IMR-90 (cell line): ENCODE measurements at regions not wholly inside any gene's neighbourhood (a gene's known extent, or its start where the extent isn't known, plus 50 kb on each side); places are given as distances from the start of the nearest gene placed in this dataset.

ENCODE experiments used
- ATAC-seq: fragments of 200-7000 bp; cut with Tn5 transposase; 2 replicates; pipeline ENCODE4 v1.9.1; 2020; ENCODE audit warnings: low read depth, mild to moderate bottlenecking, moderate library complexity
- BruUV-seq: library from RNA; stranded (reverse); fragments of 400-500 nt; replicated peaks from 2 replicates; lab custom pipeline; 2021; lab: Mats Ljungman, UMichigan
- CTCF ChIA-PET: fragments of 300-600 bp; formaldehyde crosslinking; extraction: SDS; loops from one replicate; lab custom pipeline; 2021; ENCODE audit warnings: antibody characterized with exemption; lab: Yijun Ruan, JAX
- POLR2A ChIA-PET: fragments of 300-600 bp; sonication (Branson Sonifier 250); formaldehyde crosslinking; loops from one replicate; lab custom pipeline; 2022; ENCODE audit warnings: antibody characterized with exemption; ENCODE audit not compliant: unreplicated experiment; lab: Charles Lee
- DNase-seq: peaks from one replicate; pipeline ENCODE4 v3.0.0; 2013
- H2AFZ ChIP-seq: replicated peaks from 2 replicates; pipeline ENCODE3; 2013; ENCODE audit warnings: low read length, mild to moderate bottlenecking; ENCODE audit not compliant: poor library complexity
- H2AK5ac ChIP-seq: 2 replicates; pipeline ENCODE4 v1.6.1; 2013; ENCODE audit warnings: low read depth, low read length, inconsistent platforms
- H2AK9ac ChIP-seq: replicated peaks from 2 replicates; pipeline ENCODE3; 2013; ENCODE audit warnings: mild to moderate bottlenecking, low read depth, low read length, moderate library complexity; ENCODE audit not compliant: poor library complexity
- H2BK120ac ChIP-seq: 2 replicates; pipeline ENCODE4 v1.6.1; 2013; ENCODE audit warnings: low read depth, low read length, inconsistent platforms
- H2BK15ac ChIP-seq: 3 replicates; pipeline ENCODE4 v1.6.1; 2013; ENCODE audit warnings: low read depth, low read length, inconsistent platforms
- H2BK20ac ChIP-seq: 2 replicates; pipeline ENCODE4 v1.6.1; 2013; ENCODE audit warnings: low read depth, mild to moderate bottlenecking, inconsistent platforms, low read length, moderate library complexity
- H2BK5ac ChIP-seq: 2 replicates; pipeline ENCODE4 v1.6.1; 2013; ENCODE audit warnings: mild to moderate bottlenecking, low read depth, low read length, inconsistent platforms; ENCODE audit not compliant: poor library complexity, severe bottlenecking
- H3K14ac ChIP-seq: replicated peaks from 2 replicates; pipeline ENCODE4 v1.6.1; 2013; ENCODE audit warnings: low read depth, low read length, inconsistent platforms
- H3K18ac ChIP-seq: 2 replicates; pipeline ENCODE4 v1.6.1; 2013; ENCODE audit warnings: low read depth, low read length, control low read depth
- H3K23ac ChIP-seq: 2 replicates; pipeline ENCODE4 v1.6.1; 2013; ENCODE audit warnings: low read depth, low read length, inconsistent platforms
- H3K27ac ChIP-seq: 2 replicates; pipeline ENCODE4 v1.5.1; 2013; ENCODE audit warnings: mild to moderate bottlenecking, control low read depth, low read length; ENCODE audit not compliant: insufficient read depth
- H3K27me3 ChIP-seq: 2 replicates; pipeline ENCODE4 v1.6.1; 2013; ENCODE audit warnings: low read length; ENCODE audit not compliant: control insufficient read depth, insufficient read depth
- H3K36me3 ChIP-seq: 2 replicates; pipeline ENCODE4 v1.6.1; 2013; ENCODE audit warnings: low read length, mixed read lengths; ENCODE audit not compliant: control insufficient read depth, insufficient read depth
- H3K4ac ChIP-seq: 2 replicates; pipeline ENCODE4 v1.6.1; 2013; ENCODE audit warnings: low read depth, low read length, inconsistent platforms
- H3K4me1 ChIP-seq: 2 replicates; pipeline ENCODE4 v1.6.1; 2013; ENCODE audit warnings: low read length, mixed read lengths; ENCODE audit not compliant: control insufficient read depth, insufficient read depth
- H3K4me2 ChIP-seq: 2 replicates; pipeline ENCODE4 v1.6.1; 2013; ENCODE audit warnings: low read depth, mild to moderate bottlenecking, control low read depth, low read length, moderate library complexity
- H3K4me3 ChIP-seq: 2 replicates; pipeline ENCODE4 v1.5.1; 2013; ENCODE audit warnings: low read depth, mild to moderate bottlenecking, control low read depth, low read length, moderate library complexity; ENCODE audit not compliant: insufficient read depth
- H3K56ac ChIP-seq: 2 replicates; pipeline ENCODE4 v1.6.1; 2013; ENCODE audit warnings: low read length, inconsistent platforms; ENCODE audit not compliant: insufficient read depth; ENCODE audit errors: extremely low read depth
- H3K79me1 ChIP-seq, 2 experiments: 2 replicates each; pipeline ENCODE4 v1.6.1; 2013; ENCODE audit warnings: low read length in 2 of 2, inconsistent platforms in 1 of 2, low read depth in 1 of 2
- H3K9ac ChIP-seq: 2 replicates; pipeline ENCODE4 v1.6.1; 2013; ENCODE audit warnings: low read depth, low read length, control low read depth
- H3K9me1 ChIP-seq: 2 replicates; pipeline ENCODE4 v1.6.1; 2013; ENCODE audit warnings: low read length, inconsistent platforms; ENCODE audit not compliant: insufficient read depth
- H3K9me3 ChIP-seq: 2 replicates; pipeline ENCODE4 v1.6.1; 2013; ENCODE audit warnings: low read length; ENCODE audit not compliant: control insufficient read depth, insufficient read depth
- H4K20me1 ChIP-seq: 2 replicates; pipeline ENCODE4 v1.6.1; 2013; ENCODE audit warnings: low read length, inconsistent platforms; ENCODE audit not compliant: insufficient read depth
- H4K5ac ChIP-seq: 2 replicates; pipeline ENCODE4 v1.6.1; 2013; ENCODE audit warnings: mild to moderate bottlenecking, low read depth, low read length, control low read depth
- H4K8ac ChIP-seq, 2 experiments: 2 replicates each; pipeline ENCODE4 v1.6.1; 2013; ENCODE audit warnings: low read depth in 2 of 2, low read length in 2 of 2, control low read depth in 1 of 2, inconsistent platforms in 1 of 2
- H4K91ac ChIP-seq: 2 replicates; pipeline ENCODE4 v1.6.1; 2013; ENCODE audit warnings: low read depth, low read length, inconsistent platforms; ENCODE audit not compliant: insufficient read depth
- BHLHE40 ChIP-seq: fragments of 150-350 bp; IDR thresholded peaks from 2 replicates; pipeline ENCODE4 v1.6.1; 2016; ENCODE audit warnings: mild to moderate bottlenecking, low read depth, low read length
- CEBPB ChIP-seq: IDR thresholded peaks from 2 replicates; pipeline ENCODE4 v1.6.1; 2012; ENCODE audit warnings: low read depth, low read length, improper control_type of control experiment
- CHD1 ChIP-seq: IDR thresholded peaks from 2 replicates; pipeline ENCODE4 v1.6.1; 2012; ENCODE audit warnings: low read depth, low read length, improper control_type of control experiment
- ELK1 ChIP-seq: fragments of 150-350 bp; IDR thresholded peaks from 2 replicates; pipeline ENCODE4 v1.6.1; 2016; ENCODE audit warnings: low read depth, mild to moderate bottlenecking, low read length, moderate library complexity, borderline replicate concordance
- FOS ChIP-seq: fragments of 150-350 bp; IDR thresholded peaks from 2 replicates; pipeline ENCODE4 v1.6.1; 2016; ENCODE audit warnings: low read depth, low read length
- MAFK ChIP-seq: IDR thresholded peaks from 2 replicates; pipeline ENCODE4 v1.6.1; 2012; ENCODE audit warnings: low read depth, low read length, improper control_type of control experiment
- MAZ ChIP-seq: IDR thresholded peaks from 2 replicates; pipeline ENCODE4 v1.6.1; 2012; ENCODE audit warnings: low read depth, mild to moderate bottlenecking, low read length, improper control_type of control experiment, moderate library complexity, borderline replicate concordance
- MXI1 ChIP-seq: IDR thresholded peaks from 2 replicates; pipeline ENCODE4 v1.6.1; 2012; ENCODE audit warnings: low read depth, mild to moderate bottlenecking, low read length, moderate library complexity, borderline replicate concordance
- NFE2L2 ChIP-seq: fragments of 150-350 bp; IDR thresholded peaks from 2 replicates; pipeline ENCODE4 v1.6.1; 2016; ENCODE audit warnings: low read depth, mild to moderate bottlenecking, low read length
- POLR2A ChIP-seq: IDR thresholded peaks from 2 replicates; pipeline ENCODE4 v1.6.1; 2012; ENCODE audit warnings: mild to moderate bottlenecking, low read depth, low read length
- RAD21 ChIP-seq: IDR thresholded peaks from 2 replicates; pipeline ENCODE4 v1.6.1; 2012; ENCODE audit warnings: low read length, improper control_type of control experiment
- RCOR1 ChIP-seq: IDR thresholded peaks from 2 replicates; pipeline ENCODE4 v1.6.1; 2012; ENCODE audit warnings: mild to moderate bottlenecking, low read length, improper control_type of control experiment; ENCODE audit not compliant: insufficient replicate concordance
- RFX5 ChIP-seq: IDR thresholded peaks from 2 replicates; pipeline ENCODE4 v1.8.0; 2012; ENCODE audit warnings: low read depth, mild to moderate bottlenecking, low read length, moderate library complexity
- SMC3 ChIP-seq: fragments of 150-350 bp; IDR thresholded peaks from 2 replicates; pipeline ENCODE4 v1.6.1; 2016; ENCODE audit warnings: low read depth, mild to moderate bottlenecking, antibody characterized with exemption, low read length, moderate library complexity
- USF2 ChIP-seq: fragments of 150-350 bp; IDR thresholded peaks from 2 replicates; pipeline ENCODE4 v1.6.1; 2017; ENCODE audit warnings: mild to moderate bottlenecking, antibody characterized with exemption, low read length, low read depth
- WGBS, 2 experiments: methylation state at CpG; one replicate each; pipeline versions ENCODE4 v1.1.5 to v1.1.7; 2013; ENCODE audit warnings: missing lambda C conversion rate in 2 of 2; ENCODE audit not compliant: insufficient read length in 1 of 2; ENCODE audit errors: extremely low coverage in 2 of 2; 5-methylcytosine and 5-hydroxymethylcytosine counted together
- dilution Hi-C: fragments of 300-500 bp; cut with HindIII; formaldehyde crosslinking; loops from one replicate; pipeline ENCODE4 v1.14.3; 2018; ENCODE audit warnings: low sequenced_read_pairs; ENCODE audit not compliant: unreplicated experiment
- in situ Hi-C: fragments of 300-500 bp; cut with MboI; formaldehyde crosslinking; loops from 3 replicates; pipeline ENCODE4 v1.14.3; 2019; ENCODE audit warnings: low sequenced_read_pairs, inconsistent platforms, mixed read lengths
- intact Hi-C: fragments of 100-400 bp; cut with micrococcal nuclease; formaldehyde crosslinking; loops from 2 replicates; pipeline ENCODE4 v1.10.0; 2022
- TF ChIP-seq, protein P1 (sequence below): conservative IDR thresholded peaks from 2 replicates; pipeline ENCODE4 v1.5.1; 2012; ENCODE audit warnings: mild to moderate bottlenecking, low read depth, low read length, improper control_type of control experiment

GRCh38 chr2:59798687-59799232 is 754.7 kb downstream of the BCL11A start:
- H2BK5ac ChIP-seq, result no peak overlapping the region
- H3K9me3 ChIP-seq, result peaks cover 2% of the 10 kb centered on the region; the same call in 1 of the 2 replicates
- H3K23ac ChIP-seq, result no peak overlapping the region
- POLR2A ChIA-PET, result interaction anchor here (0.6 kb wide), 1 partner anchor 45 kb away, joined by 3 read pairs; no protein-coding TSS in a partner anchor
- WGBS, 2 experiments, result no CpG with 5 or more reads among the region's 9 CpGs
- H4K20me1 ChIP-seq, result no peaks in the 10 kb centered on the region
- no peak overlapping the region for H4K91ac ChIP-seq
- no peak overlapping the region for H3K14ac ChIP-seq
- ATAC-seq (no peak), DNase-seq (no peak)
- no peaks in the 10 kb centered on the region for H3K27me3 ChIP-seq
- H3K56ac ChIP-seq, result no peak overlapping the region
- no peak overlapping the region for H2AK9ac ChIP-seq
- no peak overlapping the region for H2AK5ac ChIP-seq
- CTCF ChIA-PET, result no interaction called here
- H3K4ac ChIP-seq, result no peak overlapping the region
- H3K36me3 ChIP-seq, result no peaks in the 10 kb centered on the region
- TF ChIP-seq BHLHE40, result no peak
- TF ChIP-seq SMC3, result no peak
- no peak for TF ChIP-seq FOS
- no peak for TF ChIP-seq MAZ
- TF ChIP-seq, protein P1, sequence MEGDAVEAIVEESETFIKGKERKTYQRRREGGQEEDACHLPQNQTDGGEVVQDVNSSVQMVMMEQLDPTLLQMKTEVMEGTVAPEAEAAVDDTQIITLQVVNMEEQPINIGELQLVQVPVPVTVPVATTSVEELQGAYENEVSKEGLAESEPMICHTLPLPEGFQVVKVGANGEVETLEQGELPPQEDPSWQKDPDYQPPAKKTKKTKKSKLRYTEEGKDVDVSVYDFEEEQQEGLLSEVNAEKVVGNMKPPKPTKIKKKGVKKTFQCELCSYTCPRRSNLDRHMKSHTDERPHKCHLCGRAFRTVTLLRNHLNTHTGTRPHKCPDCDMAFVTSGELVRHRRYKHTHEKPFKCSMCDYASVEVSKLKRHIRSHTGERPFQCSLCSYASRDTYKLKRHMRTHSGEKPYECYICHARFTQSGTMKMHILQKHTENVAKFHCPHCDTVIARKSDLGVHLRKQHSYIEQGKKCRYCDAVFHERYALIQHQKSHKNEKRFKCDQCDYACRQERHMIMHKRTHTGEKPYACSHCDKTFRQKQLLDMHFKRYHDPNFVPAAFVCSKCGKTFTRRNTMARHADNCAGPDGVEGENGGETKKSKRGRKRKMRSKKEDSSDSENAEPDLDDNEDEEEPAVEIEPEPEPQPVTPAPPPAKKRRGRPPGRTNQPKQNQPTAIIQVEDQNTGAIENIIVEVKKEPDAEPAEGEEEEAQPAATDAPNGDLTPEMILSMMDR, result no peak
- no peak for TF ChIP-seq POLR2A
- no peak for TF ChIP-seq CHD1
- no peak for TF ChIP-seq ELK1
- TF ChIP-seq CEBPB, result no peak
- no peak for TF ChIP-seq MAFK
- TF ChIP-seq RCOR1, result no peak
- no peak for TF ChIP-seq RAD21
- no peak for TF ChIP-seq MXI1
- TF ChIP-seq NFE2L2, result no peak
- TF ChIP-seq USF2, result no peak
- TF ChIP-seq RFX5, result no peak
- no peak overlapping the region for H4K8ac ChIP-seq
- H3K18ac ChIP-seq, result no peak overlapping the region
- in situ Hi-C loops (no loop called here), intact Hi-C loops (no loop called here), dilution Hi-C loops (no loop called here)
- no peaks in the 10 kb centered on the region for H3K9me1 ChIP-seq
- H3K4me1 ChIP-seq, result no peaks in the 10 kb centered on the region
- H2AFZ ChIP-seq, result no peak overlapping the region
- no peak overlapping the region for H3K27ac ChIP-seq
- no peak overlapping the region for H3K9ac ChIP-seq
- H3K4me2 ChIP-seq, result no peak overlapping the region
- H2BK15ac ChIP-seq, result no peak overlapping the region
- no TSS peak for BruUV-seq
- no peak overlapping the region for H2BK120ac ChIP-seq
- no peak overlapping the region for H4K5ac ChIP-seq
- no peak overlapping the region for H2BK20ac ChIP-seq
- H3K79me1 ChIP-seq, result no peaks in the 10 kb centered on the region
- H3K4me3 ChIP-seq, result no peak overlapping the region
